Bronchial epithelial cell (primary cell): ENCODE measurements at regions not wholly inside any gene's neighbourhood (a gene's known extent, or its start where the extent isn't known, plus 50 kb on each side); places are given as distances from the start of the nearest gene placed in this dataset.

Experiments used
- DNase-seq: peaks from one replicate; pipeline ENCODE4 v3.0.0-alpha.2; 2010; ENCODE audit warnings: low read depth
- FAIRE-seq: peaks from 2 replicates; lab custom pipeline; 2011; peaks lifted over from hg19 to GRCh38; lab: Jason Lieb, UNC
- H3K27me3 ChIP-seq: 2 replicates; pipeline ENCODE4 v1.5.1; 2011; ENCODE audit warnings: low read length; ENCODE audit not compliant: control insufficient read depth, insufficient read depth
- H3K36me3 ChIP-seq: 2 replicates; pipeline ENCODE4 v1.5.1; 2011; ENCODE audit warnings: low read length; ENCODE audit not compliant: control insufficient read depth, insufficient read depth
- H3K4me3 ChIP-seq: 2 replicates; pipeline ENCODE4 v1.5.1; 2011; ENCODE audit warnings: mild to moderate bottlenecking, low read depth, low read length, control low read depth
- TF ChIP-seq, protein P1 (sequence below): IDR thresholded peaks from 2 replicates; pipeline ENCODE4 v1.5.1; 2011; ENCODE audit warnings: mild to moderate bottlenecking, moderate library complexity, low read length, control low read depth, inconsistent platforms; ENCODE audit not compliant: insufficient read depth, severe bottlenecking

GRCh38 chr2:7428454-7429204 is 511.4 kb downstream of the RNF144A start:
- no peak for FAIRE-seq
- no peak for DNase-seq
- Histone ChIP-seq H3K4me3 (no peak overlapping the region), H3K36me3 (no peaks in the 10 kb centered on the region), H3K27me3 (no peaks in the 10 kb centered on the region)
- TF ChIP-seq, protein P1, sequence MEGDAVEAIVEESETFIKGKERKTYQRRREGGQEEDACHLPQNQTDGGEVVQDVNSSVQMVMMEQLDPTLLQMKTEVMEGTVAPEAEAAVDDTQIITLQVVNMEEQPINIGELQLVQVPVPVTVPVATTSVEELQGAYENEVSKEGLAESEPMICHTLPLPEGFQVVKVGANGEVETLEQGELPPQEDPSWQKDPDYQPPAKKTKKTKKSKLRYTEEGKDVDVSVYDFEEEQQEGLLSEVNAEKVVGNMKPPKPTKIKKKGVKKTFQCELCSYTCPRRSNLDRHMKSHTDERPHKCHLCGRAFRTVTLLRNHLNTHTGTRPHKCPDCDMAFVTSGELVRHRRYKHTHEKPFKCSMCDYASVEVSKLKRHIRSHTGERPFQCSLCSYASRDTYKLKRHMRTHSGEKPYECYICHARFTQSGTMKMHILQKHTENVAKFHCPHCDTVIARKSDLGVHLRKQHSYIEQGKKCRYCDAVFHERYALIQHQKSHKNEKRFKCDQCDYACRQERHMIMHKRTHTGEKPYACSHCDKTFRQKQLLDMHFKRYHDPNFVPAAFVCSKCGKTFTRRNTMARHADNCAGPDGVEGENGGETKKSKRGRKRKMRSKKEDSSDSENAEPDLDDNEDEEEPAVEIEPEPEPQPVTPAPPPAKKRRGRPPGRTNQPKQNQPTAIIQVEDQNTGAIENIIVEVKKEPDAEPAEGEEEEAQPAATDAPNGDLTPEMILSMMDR, result no peak

DNA sequence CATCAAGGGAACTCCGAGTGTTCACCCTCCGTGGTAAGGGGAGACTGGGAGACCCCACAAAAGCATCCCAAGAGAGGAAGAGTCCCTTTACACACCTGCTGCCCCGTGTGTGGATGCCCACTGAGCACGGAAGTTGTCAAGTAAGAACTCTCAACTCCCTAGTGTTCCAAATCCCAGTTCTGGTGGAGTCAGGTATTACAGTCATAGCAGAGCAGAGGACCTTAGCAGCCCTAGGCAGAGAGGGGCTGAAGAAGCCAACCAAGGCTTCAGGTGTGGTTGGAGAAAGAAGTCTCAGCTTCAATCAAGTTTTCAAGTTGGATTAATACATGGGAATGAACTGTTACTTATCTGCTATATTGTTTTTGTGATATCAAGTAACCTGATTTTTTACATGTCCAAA is 512.5 kb downstream of the RNF144A start:
- H3K27me3 ChIP-seq, result no peaks in the 10 kb centered on the region
- no peaks in the 10 kb centered on the region for H3K36me3 ChIP-seq
- no peak overlapping the region for H3K4me3 ChIP-seq
- DNase-seq (no peak), FAIRE-seq (no peak)
- TF ChIP-seq, protein P1, result no peak

DNA sequence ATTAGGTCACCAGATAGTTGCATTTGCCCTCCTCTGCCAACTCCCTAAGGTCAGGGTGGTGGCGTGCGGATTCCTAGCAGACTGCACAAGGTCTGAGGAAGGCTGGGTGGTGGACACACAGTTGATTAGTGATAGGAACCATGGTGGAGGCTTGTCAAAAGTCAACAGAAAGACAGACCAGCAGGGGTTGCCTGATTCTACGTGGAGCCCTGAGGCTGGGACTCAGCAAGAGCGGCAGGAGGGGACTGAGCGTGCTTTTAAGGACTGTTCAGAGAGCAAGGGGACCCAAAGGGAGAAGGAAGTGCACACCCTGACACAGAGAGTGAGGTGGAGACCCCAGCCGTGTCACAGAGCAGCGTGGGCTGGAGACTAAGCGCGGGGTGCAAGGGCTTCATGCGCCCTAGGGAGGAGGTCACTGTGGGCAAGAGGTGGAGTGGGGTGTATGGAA is 513.2 kb downstream of the RNF144A start:
- TF ChIP-seq, protein P1, result no peak
- Histone ChIP-seq H3K27me3 (no peaks in the 10 kb centered on the region), H3K4me3 (no peak overlapping the region), H3K36me3 (no peaks in the 10 kb centered on the region)
- no peak for FAIRE-seq
- DNase-seq, result no peak

DNA sequence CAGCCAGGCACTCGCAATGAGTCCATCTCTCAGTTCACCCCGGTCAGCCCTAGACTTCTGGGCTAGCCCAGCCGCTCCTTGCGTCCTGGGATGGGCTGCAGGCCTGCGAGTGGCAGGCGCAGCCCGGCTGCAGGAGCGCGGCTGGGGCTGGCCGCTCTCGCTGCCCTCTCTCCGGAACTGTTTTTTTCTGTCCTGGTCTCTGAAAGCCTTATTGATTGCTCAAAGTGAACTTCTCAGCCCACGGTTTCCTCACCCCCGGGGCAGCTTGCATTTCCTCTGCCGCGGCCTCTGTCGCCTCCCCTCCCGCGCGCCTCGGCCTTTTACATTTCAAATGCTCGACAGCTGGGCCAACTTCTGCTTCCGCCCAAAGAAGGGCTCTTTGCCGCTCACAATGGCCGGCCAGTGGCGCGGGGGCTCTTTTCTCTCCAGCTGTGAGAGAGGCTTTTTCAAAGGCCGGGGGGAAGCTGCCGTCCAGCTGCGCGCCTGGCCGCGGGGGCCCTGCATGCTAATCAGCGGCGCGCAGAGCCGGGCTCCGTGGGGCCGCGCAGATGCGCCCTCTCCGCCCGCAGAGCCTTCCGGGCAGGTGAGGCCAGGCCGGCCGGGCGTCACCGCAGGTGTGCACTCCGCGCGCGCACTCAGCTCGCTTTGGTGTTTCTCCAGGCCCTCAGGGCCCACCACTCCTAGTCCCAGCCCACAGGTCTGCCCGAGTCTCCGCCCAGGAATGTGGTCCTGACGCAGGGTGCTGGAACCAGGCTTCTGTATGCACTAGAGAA is 513.8 kb downstream of the RNF144A start:
- FAIRE-seq (no peak), DNase-seq (no peak)
- Histone ChIP-seq H3K36me3 (no peaks in the 10 kb centered on the region), H3K27me3 (no peaks in the 10 kb centered on the region), H3K4me3 (no peak overlapping the region)
- TF ChIP-seq, protein P1, result no peak

DNA sequence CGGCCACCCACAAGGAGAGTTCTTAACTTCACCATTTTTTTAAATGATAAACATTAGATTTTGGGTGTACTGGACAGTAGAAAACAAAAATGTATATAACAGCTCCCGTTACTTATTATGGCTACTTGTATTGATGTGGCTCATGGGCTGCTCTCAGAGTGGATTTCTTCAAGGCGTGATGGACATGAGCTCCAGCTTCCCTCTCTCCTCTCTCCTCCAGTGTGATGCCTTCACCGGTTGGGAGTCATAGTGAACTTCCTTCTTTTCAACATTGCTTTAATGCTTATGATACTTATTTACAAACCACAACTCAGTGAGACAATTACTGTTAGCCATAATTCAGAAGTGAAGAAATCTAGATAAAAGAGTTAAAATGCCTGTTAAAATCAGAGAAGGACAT is 515.2 kb downstream of the RNF144A start:
- FAIRE-seq (no peak), DNase-seq (no peak)
- no peaks in the 10 kb centered on the region for H3K36me3 ChIP-seq
- H3K4me3 ChIP-seq, result no peak overlapping the region
- no peaks in the 10 kb centered on the region for H3K27me3 ChIP-seq
- TF ChIP-seq, protein P1, result no peak
